ENCODE measurements at regions not wholly inside any gene's neighbourhood (a gene's known extent, or its start where the extent isn't known, plus 50 kb on each side); places are given as distances from the start of the nearest gene placed in this dataset.

GRCh38 chr3:186417791-186418190 lies 55.8 kb upstream of the DGKG start:
- no peak overlapping the region for H3K4me2 ChIP-seq (ENCODE audit: insufficient read depth, low read length)
- POLR2A ChIA-PET, result no interaction called here

DNA sequence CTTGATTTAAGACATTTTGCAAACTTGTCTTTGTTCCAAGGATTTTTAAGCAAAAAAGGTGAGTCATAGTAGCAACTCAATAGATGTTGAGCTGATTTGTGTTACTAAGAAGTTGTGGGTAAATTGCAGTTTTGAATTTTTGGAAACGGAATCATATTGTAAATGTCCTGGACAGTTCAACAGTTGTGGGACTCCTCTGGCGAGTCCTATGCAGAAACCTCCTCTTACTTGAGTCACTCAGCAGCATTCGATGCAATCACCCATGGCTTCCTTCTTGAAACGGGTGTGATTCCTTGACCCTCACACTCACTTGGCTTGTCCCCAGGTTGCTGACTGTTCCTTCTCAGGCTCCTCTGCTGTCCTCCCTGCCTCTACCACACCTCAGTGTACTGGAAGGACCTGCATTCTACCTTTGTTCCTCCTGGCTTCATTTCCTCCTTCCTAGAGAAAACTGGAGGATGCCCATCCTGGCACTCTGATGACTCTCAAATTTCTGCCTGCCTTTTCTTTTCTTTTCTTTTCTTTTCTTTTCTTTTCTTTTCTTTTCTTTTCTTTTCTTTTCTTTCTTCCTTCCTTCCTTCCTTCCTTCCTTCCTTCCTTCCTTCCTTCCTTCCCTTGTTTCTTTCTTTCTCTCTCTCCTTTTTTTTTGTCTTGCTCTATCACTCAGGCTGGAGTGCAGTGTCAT lies 52.8 kb upstream of the DGKG start:
- Histone ChIP-seq H2AFZ (ENCODE audit: low read depth, low read length) (no peak overlapping the region), H3K9me1 (ENCODE audit: control insufficient read depth, insufficient read depth, low read length) (peaks cover 2% of the 10 kb centered on the region), H3K4me3 (no peak overlapping the region), H3K27ac (ENCODE audit: extremely low read depth, low read depth, low read length) (no peak overlapping the region), H3K9me3 (replicated peaks; ENCODE audit: control insufficient read depth, insufficient read depth, low read depth, low read length) (no peaks in the 10 kb centered on the region), H4K20me1 (replicated peaks; ENCODE audit: control insufficient read depth, insufficient read depth, low read length) (no peaks in the 10 kb centered on the region), H3K4me1 (replicated peaks in 1 of 2; ENCODE audit: control insufficient read depth in 2 of 2, insufficient read depth in 2 of 2, low read length in 2 of 2) (no peaks in the 10 kb centered on the region; a peak in 1 of 5 replicates), H3K27me3 (ENCODE audit: control insufficient read depth in 2 of 2, insufficient read depth in 2 of 2, low read length in 2 of 2) (peaks cover 11 to 53% of the 10 kb centered on the region in 2 experiments; a peak in 3 of 5 replicates), H3K79me2 (ENCODE audit: control insufficient read depth, insufficient read depth, low read length) (no peaks in the 10 kb centered on the region), H3K4me2 (ENCODE audit: insufficient read depth, low read length) (no peak overlapping the region), H3K9ac (ENCODE audit: insufficient read depth in 1 of 2, low read depth in 2 of 2, low read length in 2 of 2) (no peak overlapping the region), H3K36me3 (ENCODE audit: control insufficient read depth, insufficient read depth, low read length) (no peaks in the 10 kb centered on the region)
- FAIRE-seq (peak; percentile 51), ATAC-seq (no peak; the same call in 2 of the 3 replicates), DNase-seq (ENCODE audit: extremely low read depth in 1 of 4, low spot score in 3 of 4) (no peak)
- intact Hi-C loops (cut with micrococcal nuclease), result no loop called here
- in situ Hi-C loops (cut with MboI), result no loop called here
- 3% methylated on average over 4 of the region's 4 CpGs for WGBS (ENCODE audit: insufficient coverage, low coverage, missing lambda C conversion rate)
- CTCF ChIA-PET (ENCODE audit: low intra/inter-chr PET ratio), result no interaction called here
- BruUV-seq (replicated peaks), result no TSS peak
- POLR2A ChIA-PET, result interaction anchor here (1.2 kb wide), 1 partner anchor 10 kb away, joined by 3 read pairs; no protein-coding TSS in a partner anchor
- no peak for TF ChIP-seq ELF1 (tag; IDR thresholded peaks at IDR 0.05)
- TF ChIP-seq, protein P1, sequence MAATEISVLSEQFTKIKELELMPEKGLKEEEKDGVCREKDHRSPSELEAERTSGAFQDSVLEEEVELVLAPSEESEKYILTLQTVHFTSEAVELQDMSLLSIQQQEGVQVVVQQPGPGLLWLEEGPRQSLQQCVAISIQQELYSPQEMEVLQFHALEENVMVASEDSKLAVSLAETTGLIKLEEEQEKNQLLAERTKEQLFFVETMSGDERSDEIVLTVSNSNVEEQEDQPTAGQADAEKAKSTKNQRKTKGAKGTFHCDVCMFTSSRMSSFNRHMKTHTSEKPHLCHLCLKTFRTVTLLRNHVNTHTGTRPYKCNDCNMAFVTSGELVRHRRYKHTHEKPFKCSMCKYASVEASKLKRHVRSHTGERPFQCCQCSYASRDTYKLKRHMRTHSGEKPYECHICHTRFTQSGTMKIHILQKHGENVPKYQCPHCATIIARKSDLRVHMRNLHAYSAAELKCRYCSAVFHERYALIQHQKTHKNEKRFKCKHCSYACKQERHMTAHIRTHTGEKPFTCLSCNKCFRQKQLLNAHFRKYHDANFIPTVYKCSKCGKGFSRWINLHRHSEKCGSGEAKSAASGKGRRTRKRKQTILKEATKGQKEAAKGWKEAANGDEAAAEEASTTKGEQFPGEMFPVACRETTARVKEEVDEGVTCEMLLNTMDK (IDR thresholded peaks at IDR 0.05; ENCODE audit: borderline replicate concordance, insufficient read depth, low read depth, low read length, poor library complexity, severe bottlenecking), result no peak
- TF ChIP-seq MTA1 (IDR thresholded peaks at IDR 0.05; ENCODE audit: borderline replicate concordance), result no peak
- no peak for TF ChIP-seq MYNN (IDR thresholded peaks at IDR 0.05)
- TF ChIP-seq MYNN (CRISPR knock-in tag; IDR thresholded peaks at IDR 0.05), result no peak
- TF ChIP-seq PTRF (tag; IDR thresholded peaks at IDR 0.05), result no peak
- TF ChIP-seq ZNF583 (CRISPR knock-in tag; IDR thresholded peaks at IDR 0.05), result no peak
- no peak for TF ChIP-seq YBX1 (IDR thresholded peaks at IDR 0.05)
- TF ChIP-seq FOSL1 (tag; conservative IDR thresholded peaks at IDR 0.05), result peak; percentile 53
- TF ChIP-seq ZBTB9 (CRISPR knock-in tag; IDR thresholded peaks at IDR 0.05), result no peak
- no peak for TF ChIP-seq NBN (IDR thresholded peaks at IDR 0.05; ENCODE audit: low read depth)

More at GRCh38 chr3:186417791-186418190, 55.8 kb upstream of the DGKG start:
- BruUV-seq (replicated peaks), result no TSS peak
- Histone ChIP-seq H4K20me1 (replicated peaks; ENCODE audit: control insufficient read depth, insufficient read depth, low read length) (no peaks in the 10 kb centered on the region), H3K4me1 (replicated peaks in 1 of 2; ENCODE audit: control insufficient read depth in 2 of 2, insufficient read depth in 2 of 2, low read length in 2 of 2) (no peaks in the 10 kb centered on the region; a peak in 1 of 5 replicates), H3K4me3 (no peak overlapping the region), H3K9me3 (replicated peaks; ENCODE audit: control insufficient read depth, insufficient read depth, low read depth, low read length) (no peaks in the 10 kb centered on the region), H3K36me3 (ENCODE audit: control insufficient read depth, insufficient read depth, low read length) (no peaks in the 10 kb centered on the region), H3K79me2 (ENCODE audit: control insufficient read depth, insufficient read depth, low read length) (no peaks in the 10 kb centered on the region), H3K27ac (ENCODE audit: extremely low read depth, low read depth, low read length) (no peak overlapping the region), H2AFZ (ENCODE audit: low read depth, low read length) (no peak overlapping the region), H3K9ac (ENCODE audit: insufficient read depth in 1 of 2, low read depth in 2 of 2, low read length in 2 of 2) (no peak overlapping the region), H3K27me3 (ENCODE audit: control insufficient read depth in 2 of 2, insufficient read depth in 2 of 2, low read length in 2 of 2) (peaks cover 8 to 37% of the 10 kb centered on the region in 2 experiments; a peak in 3 of 5 replicates), H3K9me1 (ENCODE audit: control insufficient read depth, insufficient read depth, low read length) (peaks cover 2% of the 10 kb centered on the region)
- 0% methylated on average over 2 of the region's 2 CpGs for WGBS (ENCODE audit: insufficient coverage, low coverage, missing lambda C conversion rate)
- CTCF ChIA-PET (ENCODE audit: low intra/inter-chr PET ratio), result no interaction called here
- no peak for FAIRE-seq
- no peak for TF ChIP-seq ZNF408 (CRISPR knock-in tag; IDR thresholded peaks at IDR 0.05; ENCODE audit: low read depth)
- peak; percentile 90 for TF ChIP-seq FOSL1 (tag; conservative IDR thresholded peaks at IDR 0.05)
- in situ Hi-C loops (cut with MboI) (no loop called here), intact Hi-C loops (cut with micrococcal nuclease) (no loop called here)
- no peak for DNase-seq (ENCODE audit: extremely low read depth in 1 of 4, low spot score in 3 of 4)
- ATAC-seq, result no peak

Data from K562 (cell line).